ENCODE measurements at regions not wholly inside any gene's neighbourhood (a gene's known extent, or its start where the extent isn't known, plus 50 kb on each side); places are given as distances from the start of the nearest gene placed in this dataset.
"Not testable (repeated sequence)": the region's sequence is repeated elsewhere in the genome, so short reads cannot be mapped to it uniquely, and the experiment has no call there.

GRCh38 chr14:56351861-56352260 lies 227.7 kb upstream of the TMEM260 start:
- peak; percentile 16 for DNase-seq (ENCODE audit: low spot score)

GRCh38 chr14:56352999-56353398 lies 226.6 kb upstream of the TMEM260 start:
- no peak for DNase-seq (ENCODE audit: low spot score)

- no peak for DNase-seq (ENCODE audit: low spot score)
These were observed 222.2 kb upstream of the TMEM260 start for GRCh38 chr14:56357428-56357827.

GRCh38 chr14:56358275-56358674 lies 221.3 kb upstream of the TMEM260 start:
- DNase-seq (ENCODE audit: low spot score), result no peak

GRCh38 chr14:56358851-56359614 lies 220.6 kb upstream of the TMEM260 start:
- no peak for DNase-seq (ENCODE audit: low spot score)

GRCh38 chr14:56365663-56366062 lies 213.9 kb upstream of the TMEM260 start:
- DNase-seq (ENCODE audit: low spot score), result not testable (repeated sequence)

GRCh38 chr14:56367416-56367815 lies 212.2 kb upstream of the TMEM260 start:
- DNase-seq (ENCODE audit: low spot score), result no peak

GRCh38 chr14:56371737-56372136 lies 207.9 kb upstream of the TMEM260 start:
- DNase-seq (ENCODE audit: low spot score), result no peak

- no peak for DNase-seq (ENCODE audit: low spot score)
These were observed 205.2 kb upstream of the TMEM260 start for GRCh38 chr14:56374421-56374820.

GRCh38 chr14:56378046-56378445 lies 201.6 kb upstream of the TMEM260 start:
- DNase-seq (ENCODE audit: low spot score), result no peak

- DNase-seq (ENCODE audit: low spot score), result no peak
These were observed 201.1 kb upstream of the TMEM260 start for GRCh38 chr14:56378475-56378877.

GRCh38 chr14:56379956-56380355 lies 199.6 kb upstream of the TMEM260 start:
- no peak for DNase-seq (ENCODE audit: low spot score)

- no peak for DNase-seq (ENCODE audit: low spot score)
These were observed 193.6 kb upstream of the TMEM260 start for GRCh38 chr14:56386024-56386423.

- no peak for DNase-seq (ENCODE audit: low spot score)
These were observed 188.7 kb upstream of the TMEM260 start for GRCh38 chr14:56390859-56391258.

GRCh38 chr14:56394826-56395530 lies 184.6 kb upstream of the TMEM260 start:
- DNase-seq (ENCODE audit: low spot score), result no peak

- DNase-seq (ENCODE audit: low spot score), result no peak
These were observed 179.3 kb upstream of the TMEM260 start for GRCh38 chr14:56400109-56400825.

GRCh38 chr14:56412468-56413434 lies 166.8 kb upstream of the TMEM260 start:
- DNase-seq (ENCODE audit: low spot score), result no peak

GRCh38 chr14:56413721-56414120 lies 165.9 kb upstream of the TMEM260 start:
- no peak for DNase-seq (ENCODE audit: low spot score)

GRCh38 chr14:56414236-56414635 lies 165.4 kb upstream of the TMEM260 start:
- DNase-seq (ENCODE audit: low spot score), result no peak

- DNase-seq (ENCODE audit: low spot score), result no peak
These were observed 163.4 kb upstream of the TMEM260 start for GRCh38 chr14:56416213-56416612.

GRCh38 chr14:56417173-56417572 lies 162.4 kb upstream of the TMEM260 start:
- peak; percentile 60 for DNase-seq (ENCODE audit: low spot score)

- DNase-seq (ENCODE audit: low spot score), result no peak
These were observed 159.8 kb upstream of the TMEM260 start for GRCh38 chr14:56419750-56420149.

All from SW480 (cell line).